B cell (primary cell): ENCODE measurements at regions not wholly inside any gene's neighbourhood (a gene's known extent, or its start where the extent isn't known, plus 50 kb on each side); places are given as distances from the start of the nearest gene placed in this dataset.
"Not testable (repeated sequence)": the region's sequence is repeated elsewhere in the genome, so short reads cannot be mapped to it uniquely, and the experiment has no call there.

ENCODE experiments used
- ATAC-seq: fragments of 200-7000 bp; cut with Tn5 transposase; one replicate; pipeline ENCODE4 v1.10.0; 2021; ENCODE audit warnings: low read depth, mild to moderate bottlenecking, moderate number of reproducible peaks, moderate library complexity
- CTCF ChIA-PET: fragments of 350-600 bp; sonication (Branson Sonifier 250); formaldehyde crosslinking; loops from one replicate; lab custom pipeline; 2021; ENCODE audit warnings: antibody characterized with exemption, inconsistent platforms; lab: Charles Lee
- POLR2A ChIA-PET: fragments of 350-600 bp; sonication (Branson Sonifier 250); formaldehyde crosslinking; loops from one replicate; lab custom pipeline; 2021; ENCODE audit warnings: antibody characterized with exemption; lab: Charles Lee
- DNase-seq: peaks from one replicate; pipeline ENCODE4 v3.0.0; 2013
- H2AFZ ChIP-seq: 2 replicates; pipeline ENCODE4 v1.6.1; 2012; ENCODE audit warnings: mild to moderate bottlenecking, low read depth, low read length; ENCODE audit not compliant: insufficient read depth, poor library complexity, severe bottlenecking
- H3K27ac ChIP-seq, 2 donors: 1 replicate in 1 of 2; 2 replicates in 1 of 2; pipeline ENCODE4 v1.5.1; 2012 to 2013; ENCODE audit warnings: low read length in 2 of 2, mild to moderate bottlenecking in 2 of 2, moderate library complexity in 1 of 2
- H3K27me3 ChIP-seq, 4 experiments: fragments of 200-600 bp in 1 of 4; sonication (generic) in 1 of 4; replicated peaks in 1 of 4; 1 replicate in 2 of 4; 2 replicates in 2 of 4; pipeline versions ENCODE4 v1.6.1 to v1.7.0; 2013 to 2016; ENCODE audit warnings: low read length in 3 of 4, mild to moderate bottlenecking in 2 of 4, mixed read lengths in 1 of 4, moderate library complexity in 1 of 4; ENCODE audit not compliant: insufficient read depth in 4 of 4, control insufficient read depth in 3 of 4; ENCODE audit errors: control extremely low read depth in 1 of 4
- H3K36me3 ChIP-seq, 2 experiments: replicated peaks in 1 of 2; 1 replicate in 1 of 2; 2 replicates in 1 of 2; pipeline versions ENCODE4 v1.6.1 to v1.7.1; 2013; ENCODE audit warnings: low read length in 1 of 2; ENCODE audit not compliant: insufficient read depth in 2 of 2, control insufficient read depth in 1 of 2; ENCODE audit errors: control extremely low read depth in 1 of 2, extremely low read depth in 1 of 2
- H3K4me1 ChIP-seq, 2 donors: fragments of 200-600 bp in 1 of 2; sonication (generic) in 1 of 2; 1 replicate in 1 of 2; 2 replicates in 1 of 2; pipeline versions ENCODE4 v1.5.1 to v1.6.1; 2013 to 2017; ENCODE audit warnings: low read length in 2 of 2; ENCODE audit not compliant: control insufficient read depth in 2 of 2, insufficient read depth in 2 of 2
- H3K4me2 ChIP-seq: replicated peaks from 2 replicates; pipeline ENCODE3; 2012; ENCODE audit warnings: mild to moderate bottlenecking, low read depth, low read length; ENCODE audit not compliant: poor library complexity, severe bottlenecking
- H3K4me3 ChIP-seq, 5 experiments: fragments of 200-600 bp in 1 of 5; sonication (generic) in 1 of 5; 1 replicate in 3 of 5; 2 replicates in 2 of 5; pipeline versions ENCODE4 v1.5.1 to v1.7.0; 2011 to 2016; ENCODE audit warnings: low read length in 4 of 5, mild to moderate bottlenecking in 4 of 5, low read depth in 2 of 5, control low read depth in 1 of 5, moderate library complexity in 1 of 5; ENCODE audit not compliant: insufficient read depth in 1 of 5; ENCODE audit errors: control extremely low read depth in 1 of 5, extremely low read depth in 1 of 5
- H3K79me2 ChIP-seq: fragments of 200-600 bp; sonication (generic); one replicate; pipeline ENCODE4 v1.6.0; 2016; ENCODE audit warnings: low read length; ENCODE audit not compliant: control insufficient read depth, insufficient read depth
- H3K9ac ChIP-seq: fragments of 200-600 bp; sonication (generic); 2 replicates; pipeline ENCODE4 v1.6.1; 2017; ENCODE audit warnings: mild to moderate bottlenecking, low read length, moderate library complexity
- H3K9me3 ChIP-seq, 3 donors: one replicate each; pipeline versions ENCODE4 v1.6.1 to v1.7.1; 2013; ENCODE audit warnings: low read length in 2 of 3; ENCODE audit not compliant: control insufficient read depth in 2 of 3, insufficient read depth in 1 of 3; ENCODE audit errors: control extremely low read depth in 1 of 3
- H4K20me1 ChIP-seq: 2 replicates; pipeline ENCODE4 v1.6.0; 2012; ENCODE audit warnings: mild to moderate bottlenecking, low read length; ENCODE audit not compliant: insufficient read depth, control insufficient read depth, poor library complexity, severe bottlenecking
- H3K27ac Mint-ChIP-seq: one replicate; pipeline ENCODE4 v1.8.0; 2021; ENCODE audit warnings: mixed read lengths
- H3K27me3 Mint-ChIP-seq: one replicate; pipeline ENCODE4 v1.8.0; 2021; ENCODE audit warnings: mixed read lengths
- H3K4me1 Mint-ChIP-seq: one replicate; pipeline ENCODE4 v1.8.0; 2021; ENCODE audit warnings: mixed read lengths
- H3K4me3 Mint-ChIP-seq: one replicate; pipeline ENCODE4 v1.8.0; 2021; ENCODE audit warnings: mixed read lengths
- H3K9me3 Mint-ChIP-seq: one replicate; pipeline ENCODE4 v1.8.0; 2022; ENCODE audit warnings: mixed read lengths; ENCODE audit not compliant: insufficient read depth
- EZH2 ChIP-seq: IDR thresholded peaks from 2 replicates; pipeline ENCODE4 v1.6.1; 2012; ENCODE audit warnings: borderline replicate concordance, low read depth, mild to moderate bottlenecking, moderate library complexity, low read length; ENCODE audit not compliant: insufficient read depth, poor library complexity, severe bottlenecking
- WGBS: methylation state at CpG from one replicate; pipeline ENCODE4 v1.1.5; 2013; ENCODE audit warnings: missing lambda C conversion rate; ENCODE audit not compliant: insufficient coverage; 5-methylcytosine and 5-hydroxymethylcytosine counted together
- intact Hi-C: fragments of 100-400 bp; cut with micrococcal nuclease; formaldehyde crosslinking; loops from one replicate; pipeline ENCODE4 v1.10.0; 2022
- TF ChIP-seq, protein P1 (sequence below): fragments of 200-600 bp; IDR thresholded peaks from one replicate; pipeline ENCODE4 v1.8.0; 2022; ENCODE audit warnings: antibody characterized with exemption, mild to moderate bottlenecking

DNA sequence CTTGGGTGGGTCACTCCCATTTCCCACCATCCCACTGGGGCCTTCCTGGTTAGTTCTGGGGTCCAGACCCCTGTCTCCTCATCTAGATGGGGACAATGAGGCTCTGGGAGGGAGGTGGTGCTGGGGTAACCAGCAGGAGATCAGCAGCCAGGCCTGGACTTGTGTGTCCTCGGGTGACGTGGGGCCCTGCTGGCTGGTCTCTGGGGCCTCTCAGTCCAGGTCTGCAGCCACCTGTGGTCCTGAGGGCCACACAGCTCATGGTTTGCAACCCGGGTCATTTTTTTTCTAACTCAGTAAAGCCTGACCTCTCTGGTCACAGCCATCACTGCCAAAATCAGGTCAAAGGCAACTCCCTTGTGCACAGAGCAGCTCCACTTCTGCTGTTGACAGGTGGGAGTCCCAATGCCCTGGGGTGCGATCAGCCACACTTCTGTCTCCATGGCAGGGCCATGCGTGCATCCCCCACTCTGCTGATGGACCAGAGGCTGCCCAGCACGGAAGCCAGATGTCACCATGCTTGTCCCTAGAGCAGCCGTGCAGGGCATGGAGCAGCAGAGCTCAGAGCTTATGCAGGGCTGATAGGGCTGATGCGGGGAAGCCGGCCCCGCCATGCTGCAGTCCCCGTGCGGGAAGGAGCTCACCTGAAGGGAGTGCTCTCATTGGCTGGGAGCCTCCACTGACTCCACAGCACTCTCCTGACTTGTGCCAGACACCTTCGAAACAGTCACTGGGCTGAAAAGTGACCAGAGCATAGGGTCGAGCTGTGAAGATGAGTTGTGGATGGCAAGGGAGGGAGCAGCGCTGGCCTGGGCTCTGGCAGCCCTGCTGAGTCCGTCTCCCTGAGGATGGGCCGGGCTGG, 250.9 kb downstream of the ADGRD1 start:
- no peak for DNase-seq
- CTCF ChIA-PET: no interaction called here
- no peaks in the 10 kb centered on the region for H4K20me1 ChIP-seq
- intact Hi-C loops: no loop called here
- Mint-ChIP-seq H3K4me3 (no peak overlapping the region), H3K27ac (no peak overlapping the region), H3K9me3 (no peaks in the 10 kb centered on the region), H3K27me3 (no peaks in the 10 kb centered on the region), H3K4me1 (no peaks in the 10 kb centered on the region)
- H3K4me3 ChIP-seq: no peak overlapping the region
- H3K4me2 ChIP-seq: no peak overlapping the region
- no peaks in the 10 kb centered on the region for H3K9me3 ChIP-seq
- no peak overlapping the region for H3K9ac ChIP-seq
- H3K27ac ChIP-seq: no peak overlapping the region
- H3K4me1 ChIP-seq: no peaks in the 10 kb centered on the region
- H3K36me3 ChIP-seq: no peaks in the 10 kb centered on the region
- H2AFZ ChIP-seq: no peak overlapping the region
- H3K79me2 ChIP-seq: no peaks in the 10 kb centered on the region
- H3K27me3 ChIP-seq: no peaks in the 10 kb centered on the region
- no peak for ATAC-seq
- TF ChIP-seq, protein P1, sequence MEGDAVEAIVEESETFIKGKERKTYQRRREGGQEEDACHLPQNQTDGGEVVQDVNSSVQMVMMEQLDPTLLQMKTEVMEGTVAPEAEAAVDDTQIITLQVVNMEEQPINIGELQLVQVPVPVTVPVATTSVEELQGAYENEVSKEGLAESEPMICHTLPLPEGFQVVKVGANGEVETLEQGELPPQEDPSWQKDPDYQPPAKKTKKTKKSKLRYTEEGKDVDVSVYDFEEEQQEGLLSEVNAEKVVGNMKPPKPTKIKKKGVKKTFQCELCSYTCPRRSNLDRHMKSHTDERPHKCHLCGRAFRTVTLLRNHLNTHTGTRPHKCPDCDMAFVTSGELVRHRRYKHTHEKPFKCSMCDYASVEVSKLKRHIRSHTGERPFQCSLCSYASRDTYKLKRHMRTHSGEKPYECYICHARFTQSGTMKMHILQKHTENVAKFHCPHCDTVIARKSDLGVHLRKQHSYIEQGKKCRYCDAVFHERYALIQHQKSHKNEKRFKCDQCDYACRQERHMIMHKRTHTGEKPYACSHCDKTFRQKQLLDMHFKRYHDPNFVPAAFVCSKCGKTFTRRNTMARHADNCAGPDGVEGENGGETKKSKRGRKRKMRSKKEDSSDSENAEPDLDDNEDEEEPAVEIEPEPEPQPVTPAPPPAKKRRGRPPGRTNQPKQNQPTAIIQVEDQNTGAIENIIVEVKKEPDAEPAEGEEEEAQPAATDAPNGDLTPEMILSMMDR: no peak
- TF ChIP-seq EZH2: no peak
- WGBS: 94% methylated on average over 15 of the region's 17 CpGs
- POLR2A ChIA-PET: no interaction called here

DNA sequence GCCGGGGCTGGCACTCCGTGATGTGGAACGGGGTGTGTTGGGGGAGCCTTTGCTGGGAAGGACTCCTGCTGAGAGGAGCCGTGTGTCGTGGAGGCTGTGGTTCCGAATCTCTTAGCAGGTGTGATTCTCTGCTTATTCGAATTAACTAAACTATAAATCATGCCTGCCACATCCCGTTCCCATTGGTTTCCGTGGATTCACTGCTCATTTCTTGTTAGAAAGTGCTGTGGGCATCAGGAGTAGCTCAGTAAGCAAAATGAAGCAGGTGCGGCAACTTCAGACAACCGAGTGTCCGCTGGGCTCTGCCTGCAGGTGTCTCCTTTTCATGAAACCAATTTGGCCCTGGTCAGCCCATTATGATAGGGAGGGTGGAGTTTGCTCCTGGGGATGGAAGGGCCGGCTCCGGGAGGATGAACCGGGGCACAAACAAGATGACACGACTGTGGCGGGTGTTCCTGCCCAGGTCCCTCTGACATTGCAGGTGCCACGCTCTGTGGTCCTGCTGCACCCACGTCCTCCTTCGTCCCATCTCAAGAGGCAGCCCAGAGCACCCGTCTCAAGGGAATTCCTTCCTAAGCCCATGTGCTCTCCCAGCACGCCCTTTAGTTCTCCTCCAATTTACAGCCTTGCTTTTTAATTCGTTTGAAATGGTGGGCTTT, 251.7 kb downstream of the ADGRD1 start:
- H3K4me1 ChIP-seq, CTCF ChIA-PET, H3K27ac Mint-ChIP-seq, H3K27me3 ChIP-seq, H3K4me2 ChIP-seq, H3K4me3 ChIP-seq, POLR2A ChIA-PET, DNase-seq, ATAC-seq, H3K4me1 Mint-ChIP-seq, H3K27me3 Mint-ChIP-seq, intact Hi-C loops, H3K79me2 ChIP-seq, H3K9me3 ChIP-seq, H3K9me3 Mint-ChIP-seq, H3K36me3 ChIP-seq, H4K20me1 ChIP-seq, H2AFZ ChIP-seq, H3K4me3 Mint-ChIP-seq, H3K9ac ChIP-seq, H3K27ac ChIP-seq: not testable (repeated sequence)
- WGBS: 87% methylated on average over 12 of the region's 23 CpGs

DNA sequence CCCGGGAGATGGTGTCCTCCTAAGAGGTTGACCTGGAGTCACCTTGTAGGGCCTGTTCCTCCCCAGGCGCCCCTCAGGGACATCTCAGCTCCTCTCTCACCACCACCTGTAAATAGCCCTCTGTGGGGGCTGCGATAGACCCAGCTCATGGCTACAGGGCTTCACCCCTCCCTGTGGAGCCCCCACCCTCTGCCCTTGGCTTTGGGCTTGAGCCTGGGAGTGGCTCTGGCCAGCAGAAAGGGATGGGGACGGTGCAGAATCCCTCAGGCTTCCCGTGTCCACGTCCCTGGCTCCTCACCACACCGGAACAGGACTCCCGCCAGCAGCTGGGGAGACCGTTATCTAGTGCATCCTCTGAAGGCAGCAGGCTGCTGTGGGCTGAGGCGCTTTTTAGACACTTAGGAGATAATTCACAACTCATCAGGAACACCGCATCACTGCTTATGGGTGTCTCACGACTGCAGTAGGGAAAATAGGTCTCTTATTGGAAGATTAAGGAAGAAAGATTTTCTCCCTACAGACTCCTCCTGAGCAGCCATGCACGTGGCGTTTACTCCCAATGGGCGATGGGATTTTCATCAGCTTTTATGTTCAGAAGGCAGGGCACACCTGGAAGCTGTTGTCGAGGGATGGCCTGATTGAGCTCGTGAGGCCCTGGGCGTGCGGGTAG, 253.1 kb downstream of the ADGRD1 start:
- H3K79me2 ChIP-seq, H3K9me3 Mint-ChIP-seq, H4K20me1 ChIP-seq, H3K9ac ChIP-seq, CTCF ChIA-PET, H3K4me3 ChIP-seq, H3K36me3 ChIP-seq, H2AFZ ChIP-seq, H3K27ac ChIP-seq, H3K27me3 Mint-ChIP-seq, H3K4me3 Mint-ChIP-seq, H3K4me1 Mint-ChIP-seq, H3K27me3 ChIP-seq, H3K4me2 ChIP-seq, intact Hi-C loops, POLR2A ChIA-PET, ATAC-seq, H3K4me1 ChIP-seq, H3K27ac Mint-ChIP-seq, H3K9me3 ChIP-seq, DNase-seq: not testable (repeated sequence)
- WGBS: no CpG with 5 or more reads among the region's 19 CpGs
